Aorta (tissue), 5 donors: ENCODE measurements at regions not wholly inside any gene's neighbourhood (a gene's known extent, or its start where the extent isn't known, plus 50 kb on each side); places are given as distances from the start of the nearest gene placed in this dataset.
"Not testable (repeated sequence)": the region's sequence is repeated elsewhere in the genome, so short reads cannot be mapped to it uniquely, and the experiment has no call there.

Experiments
- ATAC-seq: fragments of 200-7000 bp; cut with Tn5 transposase; one replicate; pipeline ENCODE4 v1.9.1; 2022; ENCODE audit warnings: moderate library complexity; ENCODE audit not compliant: low FRiP score
- DNase-seq, 2 donors: peaks; one replicate each; pipeline ENCODE4 v3.0.0-alpha.2; 2020
- H3K27ac ChIP-seq, 2 donors: one replicate each; pipeline ENCODE4 v1.5.1; 2013; ENCODE audit warnings: low read length in 2 of 2, mild to moderate bottlenecking in 2 of 2, moderate library complexity in 2 of 2, control low read depth in 1 of 2, inconsistent platforms in 1 of 2, low read depth in 1 of 2
- H3K27me3 ChIP-seq, 2 donors: one replicate each; pipeline ENCODE4 v1.6.1; 2013; ENCODE audit warnings: control low read depth in 1 of 2, low read length in 1 of 2, mild to moderate bottlenecking in 1 of 2, moderate library complexity in 1 of 2; ENCODE audit not compliant: insufficient read depth in 2 of 2, control insufficient read depth in 1 of 2
- H3K36me3 ChIP-seq, 2 donors: one replicate each; pipeline ENCODE4 v1.6.1; 2013; ENCODE audit warnings: control low read depth in 1 of 2, low read length in 1 of 2, mild to moderate bottlenecking in 1 of 2; ENCODE audit not compliant: insufficient read depth in 2 of 2, control insufficient read depth in 1 of 2
- H3K4me1 ChIP-seq, 2 donors: one replicate each; pipeline ENCODE4 v1.6.1; 2013; ENCODE audit warnings: low read length in 2 of 2, control low read depth in 1 of 2, mild to moderate bottlenecking in 1 of 2, moderate library complexity in 1 of 2; ENCODE audit not compliant: insufficient read depth in 2 of 2, control insufficient read depth in 1 of 2
- H3K4me3 ChIP-seq, 2 donors: one replicate each; pipeline ENCODE4 v1.5.1; 2013; ENCODE audit warnings: low read length in 2 of 2, control low read depth in 1 of 2, mild to moderate bottlenecking in 1 of 2
- H3K9me3 ChIP-seq: one replicate; pipeline ENCODE4 v1.6.1; 2013; ENCODE audit warnings: mild to moderate bottlenecking, low read length; ENCODE audit not compliant: control insufficient read depth
- WGBS, 2 donors: extraction: QIAGEN DNeasy Blood & Tissue Kit; methylation state at CpG; one replicate each; pipeline ENCODE4 v1.1.7; 2013; 5-methylcytosine and 5-hydroxymethylcytosine counted together
- intact Hi-C, 2 donors: fragments of 100-400 bp; cut with DNase I; formaldehyde crosslinking; loops; one replicate each; pipeline versions ENCODE4 v1.14.2 to v1.15.0; 2022
- donor health status: healthy with polysubstance abuse.
- donor health status: Bipolar disorder and iron deficiency.
- donor health status: DM: no; HTN: no; CAD: no.
- donor health status: DM: no; HTN: no; CAD: no.
- donor health status: DM: yes; HTN: yes; CAD: no.

DNA sequence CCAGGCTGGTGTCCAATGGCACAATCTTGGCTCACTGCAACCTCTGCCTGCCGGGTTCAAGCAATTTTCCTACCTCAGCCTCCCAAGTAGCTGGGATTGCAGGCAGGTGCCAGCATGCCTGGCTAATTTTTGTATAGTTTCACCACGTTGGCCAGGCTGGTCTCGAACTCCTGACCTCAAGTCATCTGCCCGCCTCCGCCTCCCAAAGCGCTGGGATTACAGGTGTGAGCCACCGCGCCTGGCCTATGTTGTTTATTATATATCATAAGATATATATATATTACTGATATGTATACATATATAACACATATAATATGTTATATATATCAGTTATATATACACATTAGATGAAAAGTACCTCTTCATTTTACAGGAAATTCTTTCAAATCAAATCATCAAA lies 914.7 kb downstream of the FOXD4L5 start:
- 79 to 98% methylated on average over 3 to 4 of the region's 8 CpGs for WGBS, 2 donors
- H3K36me3 ChIP-seq, H3K9me3 ChIP-seq, H3K27me3 ChIP-seq, DNase-seq, H3K4me3 ChIP-seq, H3K27ac ChIP-seq, ATAC-seq, intact Hi-C loops, H3K4me1 ChIP-seq: not testable (repeated sequence)

DNA sequence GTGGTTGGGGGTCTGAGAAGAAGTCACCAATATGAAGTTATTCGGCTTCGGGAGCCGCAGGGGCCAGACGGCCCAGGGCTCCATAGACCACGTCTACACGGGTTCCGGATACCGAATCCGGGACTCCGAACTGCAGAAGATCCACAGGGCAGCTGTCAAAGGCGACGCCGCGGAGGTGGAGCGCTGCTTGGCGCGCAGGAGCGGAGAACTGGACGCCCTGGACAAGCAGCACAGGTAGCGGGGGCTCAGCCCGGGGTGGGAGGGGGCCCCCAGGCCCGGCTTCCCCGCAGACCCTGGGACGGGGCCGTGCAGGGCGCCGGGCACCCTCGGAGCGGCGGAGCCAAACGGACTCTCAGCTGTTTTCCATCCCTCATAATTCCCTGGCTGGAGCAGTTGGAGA lies 915.4 kb downstream of the FOXD4L5 start:
- intact Hi-C loops, H3K4me1 ChIP-seq, ATAC-seq, H3K4me3 ChIP-seq, H3K9me3 ChIP-seq, H3K27me3 ChIP-seq, DNase-seq, H3K27ac ChIP-seq, H3K36me3 ChIP-seq: not testable (repeated sequence)
- WGBS, 2 donors: 1% methylated on average over 14 of the region's 31 CpGs; no CpG with 5 or more reads in 1 of the 2 donors

DNA sequence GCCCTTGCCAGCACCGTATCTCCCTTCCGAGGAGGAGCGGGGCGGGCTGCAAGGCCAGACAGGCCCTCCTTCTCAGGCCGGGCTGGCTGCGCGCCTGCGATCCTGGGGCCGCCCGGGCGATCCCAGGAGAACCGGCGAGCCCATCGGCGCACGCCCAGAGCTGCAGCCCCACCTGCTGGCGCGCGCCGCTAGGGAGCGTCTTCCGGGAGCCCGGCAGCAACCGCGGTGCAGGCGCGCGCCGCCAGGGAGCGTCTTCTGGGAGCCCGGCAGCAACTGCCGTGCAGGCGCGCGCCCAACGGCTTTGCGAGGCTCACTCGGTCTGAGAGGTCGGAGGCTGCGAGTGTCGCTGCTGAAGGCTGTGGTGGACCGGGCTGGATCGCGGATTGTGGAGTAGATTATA lies 915.9 kb downstream of the FOXD4L5 start:
- H3K36me3 ChIP-seq, H3K4me3 ChIP-seq, H3K9me3 ChIP-seq, H3K27me3 ChIP-seq, intact Hi-C loops, H3K27ac ChIP-seq, H3K4me1 ChIP-seq: not testable (repeated sequence)
- ATAC-seq (peak; percentile 95), DNase-seq (peak; percentile 88 to 93)
- 0 to 1% methylated on average over 1 to 26 of the region's 44 CpGs for WGBS, 2 donors

DNA sequence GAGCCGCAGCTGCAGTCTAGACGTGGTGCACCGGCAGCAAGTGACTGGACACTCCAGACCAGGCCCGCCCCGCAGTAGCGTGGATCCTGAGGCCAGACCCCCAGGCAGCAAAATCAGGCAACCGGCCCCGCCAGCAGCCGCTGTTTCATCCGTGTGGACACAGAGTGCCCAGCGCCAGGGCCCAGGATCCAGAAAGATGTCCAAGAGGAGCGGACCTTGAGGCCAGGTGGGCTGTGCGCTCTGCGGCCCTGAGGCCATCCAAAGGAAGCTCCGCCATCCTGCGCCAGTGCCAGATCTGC lies 916.4 kb downstream of the FOXD4L5 start:
- intact Hi-C loops, H3K27me3 ChIP-seq, H3K4me1 ChIP-seq, H3K4me3 ChIP-seq, H3K27ac ChIP-seq, ATAC-seq, H3K9me3 ChIP-seq, H3K36me3 ChIP-seq: not testable (repeated sequence)
- 3% methylated on average over 10 of the region's 16 CpGs; no CpG with 5 or more reads in 1 of the 2 donors for WGBS, 2 donors
- peak in 1 of 2 donors; percentile 34 for DNase-seq

DNA sequence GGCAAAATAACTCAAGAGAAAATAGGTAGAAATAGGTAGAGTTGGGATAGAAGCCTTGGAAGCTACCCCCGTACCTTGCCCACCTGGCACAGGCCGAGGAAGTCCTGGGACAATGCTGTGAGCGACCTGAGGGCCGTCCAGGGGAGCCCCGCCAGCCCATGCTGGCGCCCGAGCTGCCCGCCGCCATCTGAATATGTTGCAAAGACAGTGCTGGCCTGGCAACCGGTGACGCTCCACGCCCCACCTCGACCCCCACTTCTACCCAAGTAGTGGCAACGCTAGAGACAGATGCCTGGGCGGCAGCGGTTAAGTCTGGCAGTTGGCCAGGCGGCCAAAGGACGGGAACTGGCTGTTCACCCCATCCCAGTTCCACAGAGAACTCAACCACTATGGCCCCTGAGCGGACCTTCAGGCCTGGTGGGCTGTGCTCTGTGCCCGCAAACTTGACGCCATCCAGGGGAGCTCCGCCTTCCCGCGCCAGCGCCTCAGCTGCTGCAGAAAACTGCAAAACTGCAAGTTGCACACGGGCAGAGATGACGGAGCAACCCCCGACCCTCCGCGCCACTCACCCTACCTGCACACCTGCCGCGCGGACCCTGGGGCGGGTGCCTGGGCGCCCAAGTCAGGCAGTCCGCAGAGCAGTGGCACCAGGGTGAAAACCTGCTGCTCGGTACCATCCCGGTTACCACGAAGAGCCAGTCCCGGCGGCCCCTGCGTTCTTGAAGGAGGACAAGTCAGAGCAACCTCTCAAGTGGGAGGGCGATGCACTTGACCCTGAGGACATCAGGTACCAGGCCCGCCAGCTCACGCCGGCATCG lies 917.0 kb downstream of the FOXD4L5 start:
- DNase-seq: peak; percentile 20 to 27
- 26 to 33% methylated on average over 9 to 39 of the region's 47 CpGs for WGBS, 2 donors
- H3K9me3 ChIP-seq, H3K27me3 ChIP-seq, H3K4me3 ChIP-seq, ATAC-seq, H3K36me3 ChIP-seq, H3K4me1 ChIP-seq, H3K27ac ChIP-seq, intact Hi-C loops: not testable (repeated sequence)
